HG03378 (cell line): ENCODE measurements at regions not wholly inside any gene's neighbourhood (a gene's known extent, or its start where the extent isn't known, plus 50 kb on each side); places are given as distances from the start of the nearest gene placed in this dataset.
"Not testable (repeated sequence)": the region's sequence is repeated elsewhere in the genome, so short reads cannot be mapped to it uniquely, and the experiment has no call there.

Experiments
- ATAC-seq: cut with Tn5 transposase; IDR thresholded peaks from one replicate; pipeline ENCODE4 v1.9.1; 2021; ENCODE audit warnings: mild to moderate bottlenecking, moderate library complexity; ENCODE audit not compliant: unreplicated experiment

- ATAC-seq, result no peak
Observed at GRCh38 chr2:8361930-8362329, 319.9 kb upstream of the ID2 start.

GRCh38 chr2:8363161-8363560 lies 318.7 kb upstream of the ID2 start:
- no peak for ATAC-seq

GRCh38 chr2:8364668-8365067 lies 317.2 kb upstream of the ID2 start:
- ATAC-seq, result no peak

GRCh38 chr2:8365331-8365910 lies 316.4 kb upstream of the ID2 start:
- ATAC-seq, result no peak

GRCh38 chr2:8367833-8368232 lies 314.0 kb upstream of the ID2 start:
- no peak for ATAC-seq

- no peak for ATAC-seq
Observed at GRCh38 chr2:8368463-8368862, 313.4 kb upstream of the ID2 start.

GRCh38 chr2:8369522-8369921 lies 312.3 kb upstream of the ID2 start:
- no peak for ATAC-seq

GRCh38 chr2:8370258-8370802 lies 311.5 kb upstream of the ID2 start:
- ATAC-seq, result no peak

- ATAC-seq, result no peak
Observed at GRCh38 chr2:8371653-8372052, 310.2 kb upstream of the ID2 start.

- ATAC-seq, result no peak
Observed at GRCh38 chr2:8374782-8375181, 307.1 kb upstream of the ID2 start.

GRCh38 chr2:8376603-8377410 lies 305.0 kb upstream of the ID2 start:
- no peak for ATAC-seq

- ATAC-seq, result peak; percentile 79
Observed at GRCh38 chr2:8378016-8378810, 303.6 kb upstream of the ID2 start.

- ATAC-seq, result no peak
Observed at GRCh38 chr2:8379128-8379527, 302.7 kb upstream of the ID2 start.

- no peak for ATAC-seq
Observed at GRCh38 chr2:8379549-8379948, 302.3 kb upstream of the ID2 start.

GRCh38 chr2:8380026-8380425 lies 301.8 kb upstream of the ID2 start:
- no peak for ATAC-seq

- ATAC-seq, result peak; percentile 48
Observed at GRCh38 chr2:8380566-8380965, 301.3 kb upstream of the ID2 start.

- no peak for ATAC-seq
Observed at GRCh38 chr2:8382485-8382884, 299.4 kb upstream of the ID2 start.

- not testable (repeated sequence) for ATAC-seq
Observed at GRCh38 chr2:8386748-8387147, 295.1 kb upstream of the ID2 start.

- ATAC-seq, result peak; percentile 54
Observed at GRCh38 chr2:8388781-8389180, 293.1 kb upstream of the ID2 start.

GRCh38 chr2:8389431-8390108 lies 292.3 kb upstream of the ID2 start:
- ATAC-seq, result no peak

- no peak for ATAC-seq
Observed at GRCh38 chr2:8391126-8391525, 290.7 kb upstream of the ID2 start.
